ENCODE measurements at regions not wholly inside any gene's neighbourhood (a gene's known extent, or its start where the extent isn't known, plus 50 kb on each side); places are given as distances from the start of the nearest gene placed in this dataset.

GRCh38 chr3:63192248-63192647 is 85.9 kb upstream of the SYNPR start:
- ChIA-PET CTCF (no interaction called here), POLR2A (no interaction called here)
- 100% methylated on average over 1 of the region's 3 CpGs for WGBS (ENCODE audit: insufficient coverage)
- H3K4me1 ChIP-seq (ENCODE audit: control extremely low read depth in 1 of 4, control insufficient read depth in 4 of 4, insufficient read depth in 4 of 4, low read length in 3 of 4), result no peaks in the 10 kb centered on the region
- no peaks in the 10 kb centered on the region for H3K36me3 ChIP-seq (ENCODE audit: control insufficient read depth in 4 of 4, insufficient read depth in 4 of 4, low read length in 3 of 4)
- H3K27me3 ChIP-seq (replicated peaks in 2 of 5; ENCODE audit: control insufficient read depth in 4 of 5, insufficient read depth in 5 of 5, low read length in 4 of 5), result peaks cover 0 to 21% (median 0%) of the 10 kb centered on the region in 5 experiments
- no peak overlapping the region for H3K4me3 ChIP-seq (ENCODE audit: control insufficient read depth in 1 of 7, extremely low read depth in 1 of 7, insufficient read depth in 4 of 7, low read depth in 2 of 7, low read length in 6 of 7)
- no peaks in the 10 kb centered on the region for H3K9me3 ChIP-seq (ENCODE audit: control extremely low read depth in 1 of 5, control insufficient read depth in 4 of 5, insufficient read depth in 2 of 5, low read depth in 1 of 5, low read length in 4 of 5)
- H3K27ac ChIP-seq (ENCODE audit: insufficient read depth in 1 of 2, low read depth in 1 of 2, low read length in 2 of 2, poor library complexity in 1 of 2, severe bottlenecking in 2 of 2), result no peak overlapping the region
- DNase-seq, result no peak

DNA sequence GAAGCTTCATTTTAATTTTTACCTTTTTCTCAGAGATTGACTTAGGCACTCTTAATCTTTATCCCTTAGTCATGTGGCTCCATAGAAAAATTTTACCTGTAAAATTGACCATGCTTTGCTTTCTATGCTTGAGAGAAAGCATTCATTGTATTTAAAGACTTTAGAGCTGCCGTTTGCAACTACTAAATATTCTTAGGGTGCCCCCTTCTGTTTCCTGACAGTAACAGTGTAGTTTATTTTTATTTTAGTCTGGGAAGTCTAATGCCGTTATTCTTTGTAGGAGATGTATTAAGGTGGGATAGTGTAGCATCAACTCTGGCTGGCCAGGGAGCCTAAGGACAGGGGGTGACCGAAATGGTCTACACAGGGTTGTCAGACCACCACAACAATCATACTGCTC is 84.5 kb upstream of the SYNPR start:
- H3K36me3 ChIP-seq (ENCODE audit: control insufficient read depth in 4 of 4, insufficient read depth in 4 of 4, low read length in 3 of 4), result no peaks in the 10 kb centered on the region
- ChIA-PET POLR2A (no interaction called here), CTCF (interaction anchor here (1.3 kb wide), 1 partner anchor 529 kb away, joined by 4 read pairs; no protein-coding TSS in a partner anchor)
- no peak overlapping the region for H3K27ac ChIP-seq (ENCODE audit: insufficient read depth in 1 of 2, low read depth in 1 of 2, low read length in 2 of 2, poor library complexity in 1 of 2, severe bottlenecking in 2 of 2)
- H3K27me3 ChIP-seq (replicated peaks in 2 of 5; ENCODE audit: control insufficient read depth in 4 of 5, insufficient read depth in 5 of 5, low read length in 4 of 5), result peaks cover 0 to 21% (median 0%) of the 10 kb centered on the region in 5 experiments
- WGBS (ENCODE audit: insufficient coverage), result no CpG with 5 or more reads among the region's 3 CpGs
- no peaks in the 10 kb centered on the region for H3K9me3 ChIP-seq (ENCODE audit: control extremely low read depth in 1 of 5, control insufficient read depth in 4 of 5, insufficient read depth in 2 of 5, low read depth in 1 of 5, low read length in 4 of 5)
- peak; percentile 10 to 25 (median 17) for DNase-seq
- H3K4me3 ChIP-seq (ENCODE audit: control insufficient read depth in 1 of 7, extremely low read depth in 1 of 7, insufficient read depth in 4 of 7, low read depth in 2 of 7, low read length in 6 of 7), result no peak overlapping the region
- H3K4me1 ChIP-seq (ENCODE audit: control extremely low read depth in 1 of 4, control insufficient read depth in 4 of 4, insufficient read depth in 4 of 4, low read length in 3 of 4), result no peaks in the 10 kb centered on the region

DNA sequence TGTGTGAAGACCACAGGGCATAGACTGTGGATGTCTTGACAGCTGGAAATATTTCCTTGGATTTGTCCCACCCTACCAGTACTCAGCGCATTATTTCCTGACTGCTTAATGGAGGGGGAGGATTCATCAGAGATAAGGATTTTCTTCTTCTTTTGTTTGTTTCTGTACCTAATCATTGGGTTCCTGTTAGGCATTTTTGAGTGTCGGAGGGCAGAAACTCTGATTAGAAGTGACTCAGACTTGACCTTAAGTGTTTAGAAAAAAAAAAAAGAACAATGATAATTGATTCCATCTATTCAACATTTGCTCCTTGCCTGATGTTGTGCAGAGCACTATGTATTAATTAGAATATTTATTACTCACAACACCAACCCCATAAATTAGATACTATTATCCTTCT is 78.5 kb upstream of the SYNPR start:
- peaks cover 0 to 3% (median 0%) of the 10 kb centered on the region in 5 experiments for H3K27me3 ChIP-seq (replicated peaks in 2 of 5; ENCODE audit: control insufficient read depth in 4 of 5, insufficient read depth in 5 of 5, low read length in 4 of 5)
- ChIA-PET CTCF (no interaction called here), POLR2A (no interaction called here)
- WGBS (ENCODE audit: insufficient coverage), result no CpG with 5 or more reads among the region's 2 CpGs
- no peak overlapping the region for H3K4me3 ChIP-seq (ENCODE audit: control insufficient read depth in 1 of 7, extremely low read depth in 1 of 7, insufficient read depth in 4 of 7, low read depth in 2 of 7, low read length in 6 of 7)
- H3K36me3 ChIP-seq (ENCODE audit: control insufficient read depth in 4 of 4, insufficient read depth in 4 of 4, low read length in 3 of 4), result no peaks in the 10 kb centered on the region
- no peak for DNase-seq
- H3K27ac ChIP-seq (ENCODE audit: insufficient read depth in 1 of 2, low read depth in 1 of 2, low read length in 2 of 2, poor library complexity in 1 of 2, severe bottlenecking in 2 of 2), result no peak overlapping the region
- no peaks in the 10 kb centered on the region for H3K9me3 ChIP-seq (ENCODE audit: control extremely low read depth in 1 of 5, control insufficient read depth in 4 of 5, insufficient read depth in 2 of 5, low read depth in 1 of 5, low read length in 4 of 5)
- no peaks in the 10 kb centered on the region for H3K4me1 ChIP-seq (ENCODE audit: control extremely low read depth in 1 of 4, control insufficient read depth in 4 of 4, insufficient read depth in 4 of 4, low read length in 3 of 4)

GRCh38 chr3:63202529-63202928 is 75.6 kb upstream of the SYNPR start:
- Histone ChIP-seq H3K27ac (ENCODE audit: insufficient read depth in 1 of 2, low read depth in 1 of 2, low read length in 2 of 2, poor library complexity in 1 of 2, severe bottlenecking in 2 of 2) (no peak overlapping the region), H3K27me3 (replicated peaks in 2 of 5; ENCODE audit: control insufficient read depth in 4 of 5, insufficient read depth in 5 of 5, low read length in 4 of 5) (peaks cover 0 to 4% (median 0%) of the 10 kb centered on the region in 5 experiments), H3K4me3 (ENCODE audit: control insufficient read depth in 1 of 7, extremely low read depth in 1 of 7, insufficient read depth in 4 of 7, low read depth in 2 of 7, low read length in 6 of 7) (no peak overlapping the region), H3K36me3 (ENCODE audit: control insufficient read depth in 4 of 4, insufficient read depth in 4 of 4, low read length in 3 of 4) (no peaks in the 10 kb centered on the region), H3K9me3 (ENCODE audit: control extremely low read depth in 1 of 5, control insufficient read depth in 4 of 5, insufficient read depth in 2 of 5, low read depth in 1 of 5, low read length in 4 of 5) (no peaks in the 10 kb centered on the region), H3K4me1 (ENCODE audit: control extremely low read depth in 1 of 4, control insufficient read depth in 4 of 4, insufficient read depth in 4 of 4, low read length in 3 of 4) (no peaks in the 10 kb centered on the region)
- POLR2A ChIA-PET, result interaction anchor here (0.7 kb wide), 1 partner anchor 56 kb away, joined by 3 read pairs; no protein-coding TSS in a partner anchor
- CTCF ChIA-PET, result interaction anchor here (0.6 kb wide), 2 partner anchors 8 to 53 kb away, joined by 3 read pairs; no protein-coding TSS in a partner anchor
- WGBS (ENCODE audit: insufficient coverage), result 89% methylated on average over 1 of the region's 1 CpG
- no peak for DNase-seq

GRCh38 chr3:63207066-63207590 is 71.0 kb upstream of the SYNPR start:
- no peak for DNase-seq
- no peaks in the 10 kb centered on the region for H3K36me3 ChIP-seq (ENCODE audit: control insufficient read depth in 4 of 4, insufficient read depth in 4 of 4, low read length in 3 of 4)
- no peak overlapping the region for H3K4me3 ChIP-seq (ENCODE audit: control insufficient read depth in 1 of 7, extremely low read depth in 1 of 7, insufficient read depth in 4 of 7, low read depth in 2 of 7, low read length in 6 of 7)
- POLR2A ChIA-PET, result no interaction called here
- no peaks in the 10 kb centered on the region for H3K9me3 ChIP-seq (ENCODE audit: control extremely low read depth in 1 of 5, control insufficient read depth in 4 of 5, insufficient read depth in 2 of 5, low read depth in 1 of 5, low read length in 4 of 5)
- H3K27me3 ChIP-seq (replicated peaks in 2 of 5; ENCODE audit: control insufficient read depth in 4 of 5, insufficient read depth in 5 of 5, low read length in 4 of 5), result peaks cover 0 to 13% (median 3%) of the 10 kb centered on the region in 5 experiments
- no CpG with 5 or more reads among the region's 2 CpGs for WGBS (ENCODE audit: insufficient coverage)
- CTCF ChIA-PET, result no interaction called here
- H3K27ac ChIP-seq (ENCODE audit: insufficient read depth in 1 of 2, low read depth in 1 of 2, low read length in 2 of 2, poor library complexity in 1 of 2, severe bottlenecking in 2 of 2), result no peak overlapping the region
- no peaks in the 10 kb centered on the region for H3K4me1 ChIP-seq (ENCODE audit: control extremely low read depth in 1 of 4, control insufficient read depth in 4 of 4, insufficient read depth in 4 of 4, low read length in 3 of 4)

- no peaks in the 10 kb centered on the region for H3K36me3 ChIP-seq (ENCODE audit: control insufficient read depth in 4 of 4, insufficient read depth in 4 of 4, low read length in 3 of 4)
- ChIA-PET POLR2A (no interaction called here), CTCF (interaction anchor here (1.0 to 1.3 kb wide), 2 partner anchors 605 to 624 kb away, joined by 3 to 5 read pairs; no protein-coding TSS in a partner anchor)
- WGBS (ENCODE audit: insufficient coverage), result 83% methylated on average over 1 of the region's 1 CpG
- DNase-seq, result no peak
- no peak overlapping the region for H3K27ac ChIP-seq (ENCODE audit: insufficient read depth in 1 of 2, low read depth in 1 of 2, low read length in 2 of 2, poor library complexity in 1 of 2, severe bottlenecking in 2 of 2)
- no peaks in the 10 kb centered on the region for H3K4me1 ChIP-seq (ENCODE audit: control extremely low read depth in 1 of 4, control insufficient read depth in 4 of 4, insufficient read depth in 4 of 4, low read length in 3 of 4)
- H3K4me3 ChIP-seq (ENCODE audit: control insufficient read depth in 1 of 7, extremely low read depth in 1 of 7, insufficient read depth in 4 of 7, low read depth in 2 of 7, low read length in 6 of 7), result no peak overlapping the region
- no peaks in the 10 kb centered on the region for H3K9me3 ChIP-seq (ENCODE audit: control extremely low read depth in 1 of 5, control insufficient read depth in 4 of 5, insufficient read depth in 2 of 5, low read depth in 1 of 5, low read length in 4 of 5)
- no peaks in the 10 kb centered on the region for H3K27me3 ChIP-seq (replicated peaks in 2 of 5; ENCODE audit: control insufficient read depth in 4 of 5, insufficient read depth in 5 of 5, low read length in 4 of 5)
Observed at GRCh38 chr3:63228087-63228486, 50.0 kb upstream of the SYNPR start.
